Colonic mucosa (tissue), 4 donors: ENCODE measurements at regions not wholly inside any gene's neighbourhood (a gene's known extent, or its start where the extent isn't known, plus 50 kb on each side); places are given as distances from the start of the nearest gene placed in this dataset.

Source experiments
- DNase-seq: peaks from one replicate; pipeline ENCODE4 v3.0.0-alpha.2; 2020
- H3K27ac ChIP-seq: fragments of 200-600 bp; one replicate; pipeline ENCODE4 v1.8.0; 2021
- H3K27me3 ChIP-seq: fragments of 200-600 bp; one replicate; pipeline ENCODE4 v1.8.0; 2021
- H3K36me3 ChIP-seq: fragments of 200-600 bp; one replicate; pipeline ENCODE4 v1.8.0; 2021
- H3K4me1 ChIP-seq: fragments of 200-600 bp; one replicate; pipeline ENCODE4 v1.8.0; 2021; ENCODE audit warnings: mild to moderate bottlenecking
- H3K4me3 ChIP-seq: fragments of 200-600 bp; one replicate; pipeline ENCODE4 v1.8.0; 2021
- H3K9ac ChIP-seq, 2 donors: one replicate each; pipeline ENCODE4 v1.7.0; 2013; ENCODE audit warnings: control low read depth in 2 of 2, low read depth in 2 of 2, low read length in 2 of 2
- H3K9me3 ChIP-seq: fragments of 200-600 bp; one replicate; pipeline ENCODE4 v1.8.0; 2021
- CTCF ChIP-seq: fragments of 200-600 bp; IDR thresholded peaks from one replicate; pipeline ENCODE4 v1.8.0; 2022; ENCODE audit warnings: antibody characterized with exemption, mild to moderate bottlenecking
- intact Hi-C: fragments of 100-400 bp; cut with DNase I; formaldehyde crosslinking; loops from one replicate; pipeline ENCODE4 v1.14.1; 2022
- donor health status: healthy.
- donor health status: DM: no; HTN: no; CAD: no.
- donor health status: DM: no; HTN: no; CAD: no.

DNA sequence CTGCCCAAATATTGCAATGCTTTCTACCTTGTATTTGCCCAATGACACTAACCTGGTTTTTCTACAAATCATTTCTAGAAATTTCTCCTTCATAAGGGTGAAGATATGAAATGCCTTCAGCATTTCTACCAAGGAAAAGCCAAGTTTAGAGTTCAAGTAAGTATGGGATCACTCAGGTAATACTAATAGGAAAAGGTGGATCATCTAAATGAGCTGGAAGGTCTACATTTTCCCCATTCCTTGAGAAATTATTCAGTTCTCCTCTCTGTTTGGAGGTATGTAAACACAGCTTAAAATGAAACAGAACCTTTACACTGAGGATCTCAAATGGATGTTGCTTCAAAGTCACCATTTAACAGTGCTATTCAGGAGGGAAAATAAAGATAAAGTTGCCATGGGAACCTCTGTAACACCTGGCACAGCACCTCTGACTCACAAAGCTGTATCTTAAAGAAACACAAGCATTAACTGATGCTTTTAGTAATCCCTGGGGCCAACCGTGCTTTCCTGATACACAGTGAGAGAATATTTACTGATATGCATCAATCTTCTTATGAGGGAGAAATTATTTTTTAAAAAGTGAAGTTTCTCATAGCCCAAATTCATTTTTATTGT lies 161.3 kb downstream of the DRD1 start:
- no peak for DNase-seq
- Histone ChIP-seq H3K4me3 (no peak overlapping the region), H3K27me3 (no peaks in the 10 kb centered on the region), H3K9ac (no peak overlapping the region), H3K27ac (no peak overlapping the region), H3K4me1 (no peaks in the 10 kb centered on the region), H3K9me3 (no peaks in the 10 kb centered on the region), H3K36me3 (no peaks in the 10 kb centered on the region)
- intact Hi-C loops = no loop called here
- TF ChIP-seq CTCF = no peak

- no peaks in the 10 kb centered on the region for H3K4me1 ChIP-seq
- intact Hi-C loops = no loop called here
- no peak for DNase-seq
- H3K9ac ChIP-seq = no peak overlapping the region
- no peaks in the 10 kb centered on the region for H3K9me3 ChIP-seq
- no peak overlapping the region for H3K27ac ChIP-seq
- no peak for TF ChIP-seq CTCF
- no peak overlapping the region for H3K4me3 ChIP-seq
- H3K36me3 ChIP-seq = no peaks in the 10 kb centered on the region
- H3K27me3 ChIP-seq = no peaks in the 10 kb centered on the region
Measured at GRCh38 chr5:175281714-175282113, 162.3 kb downstream of the DRD1 start.

DNA sequence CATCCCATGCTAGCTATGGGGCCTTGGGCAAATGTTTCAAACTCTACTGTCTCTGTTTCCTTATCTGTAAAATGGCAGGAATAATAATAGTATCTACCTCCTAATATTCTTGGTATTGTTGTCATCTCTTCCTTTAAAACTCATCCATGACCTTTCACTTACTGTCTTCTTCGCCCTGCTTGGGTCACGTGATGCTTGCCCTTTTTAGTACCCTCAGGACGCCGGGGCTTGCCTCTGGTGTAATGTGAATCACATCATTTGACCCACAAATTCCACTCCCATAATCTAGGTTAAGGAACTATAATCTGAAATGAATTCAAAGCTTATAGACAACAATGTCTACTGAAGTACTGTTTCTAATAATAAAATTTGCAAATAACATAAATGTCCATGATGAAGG lies 162.7 kb downstream of the DRD1 start:
- TF ChIP-seq CTCF = no peak
- H3K36me3 ChIP-seq = no peaks in the 10 kb centered on the region

DNA sequence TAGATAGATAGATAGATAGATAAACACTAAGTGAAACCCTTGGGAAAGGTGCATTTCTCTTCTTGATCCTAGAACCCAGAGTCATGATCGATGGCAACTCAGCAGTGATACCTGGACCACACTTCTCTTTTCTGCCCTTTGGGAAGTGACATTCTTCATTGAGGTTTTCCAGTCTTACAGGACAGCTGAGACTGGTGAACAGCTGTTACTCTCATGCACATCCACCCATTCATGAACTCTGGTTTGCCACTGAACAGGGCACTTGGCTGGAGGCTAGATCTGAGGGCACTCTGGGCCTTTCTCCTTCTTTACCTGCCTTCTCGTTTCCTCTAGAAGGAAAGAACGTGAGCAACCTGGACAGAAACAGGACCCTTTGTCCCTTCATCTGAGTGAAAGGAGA lies 164.5 kb downstream of the DRD1 start:
- intact Hi-C loops = no loop called here
- no peak overlapping the region for H3K9ac ChIP-seq
- no peaks in the 10 kb centered on the region for H3K9me3 ChIP-seq
- H3K27me3 ChIP-seq = no peaks in the 10 kb centered on the region
- no peak overlapping the region for H3K4me3 ChIP-seq
- no peak overlapping the region for H3K27ac ChIP-seq
- H3K36me3 ChIP-seq = no peaks in the 10 kb centered on the region
- no peak for TF ChIP-seq CTCF
- DNase-seq = no peak
- H3K4me1 ChIP-seq = no peaks in the 10 kb centered on the region

More for the DNA sequence above, 162.7 kb downstream of the DRD1 start:
- Histone ChIP-seq H3K27me3 (no peaks in the 10 kb centered on the region), H3K27ac (no peak overlapping the region), H3K9ac (no peak overlapping the region), H3K4me1 (no peaks in the 10 kb centered on the region), H3K4me3 (no peak overlapping the region), H3K9me3 (no peaks in the 10 kb centered on the region)
- DNase-seq = no peak
- intact Hi-C loops = no loop called here

- H3K36me3 ChIP-seq = no peaks in the 10 kb centered on the region
- H3K27ac ChIP-seq = no peak overlapping the region
- H3K9ac ChIP-seq = no peak overlapping the region
- H3K27me3 ChIP-seq = no peaks in the 10 kb centered on the region
- intact Hi-C loops = no loop called here
- H3K4me1 ChIP-seq = no peaks in the 10 kb centered on the region
- no peak for DNase-seq
- TF ChIP-seq CTCF = no peak
- no peaks in the 10 kb centered on the region for H3K9me3 ChIP-seq
- H3K4me3 ChIP-seq = no peak overlapping the region
Measured at GRCh38 chr5:175275748-175276147, 168.2 kb downstream of the DRD1 start.
